ENCODE measurements at regions not wholly inside any gene's neighbourhood (a gene's known extent, or its start where the extent isn't known, plus 50 kb on each side); places are given as distances from the start of the nearest gene placed in this dataset.

GRCh38 chr6:84601366-84601765, 163.0 kb downstream of the TBX18 start (continued):
- TF ChIP-seq ZNF318 (IDR thresholded peaks at IDR 0.05; ENCODE audit: borderline replicate concordance in 1 of 2, low read depth in 1 of 2) (no peak), NCOA4 (IDR thresholded peaks at IDR 0.05; ENCODE audit: partially characterized antibody) (no peak), ZNF224 (CRISPR knock-in tag; IDR thresholded peaks at IDR 0.05) (no peak), TAF7 (tag; IDR thresholded peaks at IDR 0.05) (no peak), HINFP (tag; conservative IDR thresholded peaks at IDR 0.05; ENCODE audit: low read depth) (no peak), ZNF12 (CRISPR knock-in tag; IDR thresholded peaks at IDR 0.05) (no peak)

Measured in K562 (cell line).